Keratinocyte (primary cell): ENCODE measurements at regions not wholly inside any gene's neighbourhood (a gene's known extent, or its start where the extent isn't known, plus 50 kb on each side); places are given as distances from the start of the nearest gene placed in this dataset.

Experiments
- DNase-seq: peaks from one replicate; pipeline ENCODE4 v3.0.0-alpha.2; 2011; ENCODE audit warnings: low read depth, missing footprints, low spot score
- FAIRE-seq: peaks from 2 replicates; lab custom pipeline; 2011; peaks lifted over from hg19 to GRCh38; lab: Jason Lieb, UNC
- H2AFZ ChIP-seq: 2 replicates; pipeline ENCODE4 v1.6.0; 2012; ENCODE audit warnings: low read length, control low read depth, inconsistent platforms; ENCODE audit not compliant: control insufficient read depth
- H3K27ac ChIP-seq: 2 replicates; pipeline ENCODE4 v1.5.1; 2011; ENCODE audit warnings: low read length; ENCODE audit not compliant: control insufficient read depth, insufficient read depth
- H3K27me3 ChIP-seq: 3 replicates; pipeline ENCODE4 v1.6.0; 2011; ENCODE audit warnings: low read length; ENCODE audit not compliant: control insufficient read depth, insufficient read depth; ENCODE audit errors: extremely low read depth
- H3K36me3 ChIP-seq, 2 experiments: 2 replicates in 1 of 2; 3 replicates in 1 of 2; pipeline ENCODE4 v1.5.1; 2011; ENCODE audit warnings: low read length in 2 of 2, mild to moderate bottlenecking in 1 of 2; ENCODE audit not compliant: control insufficient read depth in 2 of 2, insufficient read depth in 2 of 2; ENCODE audit errors: extremely low read depth in 1 of 2
- H3K4me1 ChIP-seq: 3 replicates; pipeline ENCODE4 v1.5.1; 2011; ENCODE audit warnings: low read length; ENCODE audit not compliant: control insufficient read depth, insufficient read depth; ENCODE audit errors: extremely low read depth
- H3K4me2 ChIP-seq: 3 replicates; pipeline ENCODE4 v1.6.0; 2011; ENCODE audit warnings: low read depth, low read length; ENCODE audit not compliant: control insufficient read depth, insufficient read depth; ENCODE audit errors: extremely low read depth
- H3K4me3 ChIP-seq, 3 experiments: fragments of 200-600 bp in 1 of 3; sonication (generic) in 1 of 3; 2 replicates in 2 of 3; 3 replicates in 1 of 3; pipeline ENCODE4 v1.5.1; 2011 to 2016; ENCODE audit warnings: low read length in 3 of 3, mild to moderate bottlenecking in 3 of 3, control low read depth in 2 of 3, inconsistent platforms in 1 of 3, low read depth in 1 of 3, mixed read lengths in 1 of 3, mixed run types in 1 of 3, moderate library complexity in 1 of 3; ENCODE audit not compliant: control insufficient read depth in 2 of 3, insufficient read depth in 2 of 3; ENCODE audit errors: extremely low read depth in 1 of 3
- H3K79me2 ChIP-seq: 2 replicates; pipeline ENCODE4 v1.6.0; 2012; ENCODE audit warnings: low read length; ENCODE audit not compliant: control insufficient read depth, insufficient read depth
- H3K9ac ChIP-seq: 3 replicates; pipeline ENCODE4 v1.6.0; 2011; ENCODE audit warnings: low read length; ENCODE audit not compliant: control insufficient read depth, insufficient read depth; ENCODE audit errors: extremely low read depth
- H3K9me1 ChIP-seq: 3 replicates; pipeline ENCODE4 v1.6.0; 2011; ENCODE audit warnings: low read length; ENCODE audit not compliant: control insufficient read depth, insufficient read depth; ENCODE audit errors: extremely low read depth
- H3K9me3 ChIP-seq: 2 replicates; pipeline ENCODE4 v1.5.1; 2012; ENCODE audit warnings: low read depth, low read length; ENCODE audit not compliant: control insufficient read depth
- H4K20me1 ChIP-seq: 3 replicates; pipeline ENCODE4 v1.6.0; 2011; ENCODE audit warnings: low read length; ENCODE audit not compliant: control insufficient read depth, insufficient read depth; ENCODE audit errors: extremely low read depth
- CTCF ChIP-seq, 3 experiments: IDR thresholded peaks in 1 of 3; conservative IDR thresholded peaks in 1 of 3; optimal IDR thresholded peaks in 1 of 3; 2 replicates in 2 of 3; 3 replicates in 1 of 3; pipeline versions ENCODE3 to v1.5.1; 2011; ENCODE audit warnings: low read length in 3 of 3, mild to moderate bottlenecking in 3 of 3, moderate library complexity in 2 of 3, control low read depth in 1 of 3, inconsistent platforms in 1 of 3; ENCODE audit not compliant: insufficient read depth in 2 of 3; ENCODE audit errors: extremely low read depth in 1 of 3
- EZH2 ChIP-seq: IDR thresholded peaks from one replicate; pipeline ENCODE4 v1.6.1; 2012; ENCODE audit warnings: inconsistent platforms, mild to moderate bottlenecking, low read length, moderate library complexity
- dilution Hi-C: fragments of 300-500 bp; cut with MboI; formaldehyde crosslinking; loops from one replicate; pipeline ENCODE4 v1.7.0; 2020; ENCODE audit warnings: low sequenced_read_pairs; ENCODE audit not compliant: extremely low pct_ligation_motif_present

DNA sequence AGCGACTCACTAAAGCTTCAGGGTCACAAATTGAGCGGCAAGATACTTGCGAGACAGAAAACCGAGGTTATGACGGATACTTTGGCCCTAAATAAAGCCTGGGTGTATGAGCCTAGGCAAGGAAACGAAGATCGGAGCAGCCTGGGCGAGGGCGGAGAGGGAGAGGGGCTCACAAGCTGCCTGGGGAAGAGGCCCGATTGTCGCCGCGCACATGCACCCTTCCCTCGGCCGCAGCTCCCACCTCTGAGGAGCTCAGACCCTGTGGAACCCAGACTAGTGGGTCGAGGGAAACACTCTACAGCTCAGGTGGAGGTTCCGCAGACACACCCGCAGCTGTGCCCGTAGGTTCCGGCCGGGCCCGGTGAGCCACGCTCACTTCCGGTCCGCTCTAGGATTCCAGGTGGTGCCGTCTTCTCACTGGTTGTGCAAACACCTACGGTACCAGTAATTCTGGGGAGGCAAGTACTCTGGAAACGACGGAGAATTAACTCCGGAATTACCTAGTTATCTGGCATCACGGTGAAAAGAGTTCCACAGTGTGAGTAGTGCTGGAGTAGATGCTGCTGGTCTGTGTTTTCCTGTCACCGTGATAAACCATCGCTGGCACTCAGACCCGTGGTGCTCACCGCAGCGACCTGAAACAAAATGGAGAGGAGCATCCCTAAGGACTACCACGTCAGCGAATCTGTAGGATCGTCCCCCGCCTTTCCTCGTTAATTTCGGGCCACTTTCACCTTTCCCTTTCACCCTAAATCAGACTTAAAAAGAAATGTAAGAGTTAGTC lies 61.5 kb downstream of the GPX5 start:
- dilution Hi-C loops: no loop called here
- DNase-seq: no peak

DNA sequence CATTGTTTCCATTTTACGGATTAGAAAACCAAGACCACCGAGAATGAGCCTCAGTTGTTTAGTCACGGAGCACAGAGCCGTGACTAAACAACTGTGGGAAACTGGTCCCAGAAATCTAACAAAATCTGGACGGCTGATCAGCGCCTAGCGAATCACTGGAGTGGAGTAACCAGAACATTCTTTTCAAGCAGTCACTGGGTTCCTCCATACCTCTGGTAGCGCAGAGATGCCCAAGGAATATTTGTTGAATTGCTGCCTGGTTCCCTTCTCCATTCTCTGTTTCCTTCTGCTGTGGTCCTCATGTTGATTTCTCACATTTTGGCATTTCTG lies 62.0 kb downstream of the GPX5 start:
- DNase-seq (no peak), FAIRE-seq (no peak)
- Histone ChIP-seq H4K20me1 (no peaks in the 10 kb centered on the region), H3K79me2 (no peaks in the 10 kb centered on the region), H3K9me1 (no peaks in the 10 kb centered on the region), H3K4me1 (peaks cover 22% of the 10 kb centered on the region), H3K36me3 (no peaks in the 10 kb centered on the region), H3K27me3 (no peaks in the 10 kb centered on the region), H3K4me2 (peak overlapping the region; percentile 94), H3K4me3 (peak overlapping the region; percentile 59 to 87 (median 67)), H3K27ac (peak overlapping the region; percentile 74), H3K9ac (peak overlapping the region; percentile 82), H3K9me3 (no peaks in the 10 kb centered on the region), H2AFZ (peak overlapping the region; percentile 98)
- TF ChIP-seq EZH2 (no peak), CTCF (optimal IDR thresholded peaks at IDR 0.05 in 1 of 3, IDR thresholded peaks at IDR 0.05 in 1 of 3, conservative IDR thresholded peaks at IDR 0.05 in 1 of 3; ENCODE audit: extremely low read depth in 1 of 3, insufficient read depth in 2 of 3, low read length in 3 of 3) (no peak)
- dilution Hi-C loops: no loop called here

More for the DNA sequence above, 61.5 kb downstream of the GPX5 start:
- peak; percentile 85 for FAIRE-seq
- H3K9ac ChIP-seq: peak overlapping the region; percentile 82
- no peaks in the 10 kb centered on the region for H3K9me1 ChIP-seq
- H3K4me1 ChIP-seq: peaks cover 22% of the 10 kb centered on the region
- H4K20me1 ChIP-seq: no peaks in the 10 kb centered on the region
- TF ChIP-seq CTCF (optimal IDR thresholded peaks at IDR 0.05 in 1 of 3, IDR thresholded peaks at IDR 0.05 in 1 of 3, conservative IDR thresholded peaks at IDR 0.05 in 1 of 3; ENCODE audit: extremely low read depth in 1 of 3, insufficient read depth in 2 of 3, low read length in 3 of 3) (no peak), EZH2 (no peak)
- no peaks in the 10 kb centered on the region for H3K79me2 ChIP-seq
- peak overlapping the region; percentile 94 for H3K4me2 ChIP-seq
- H3K36me3 ChIP-seq: no peaks in the 10 kb centered on the region
- peak overlapping the region; percentile 98 for H2AFZ ChIP-seq
- peak overlapping the region; percentile 59 to 87 (median 67) for H3K4me3 ChIP-seq
- no peaks in the 10 kb centered on the region for H3K27me3 ChIP-seq
- H3K9me3 ChIP-seq: no peaks in the 10 kb centered on the region
- H3K27ac ChIP-seq: peak overlapping the region; percentile 74
